CD14-positive monocyte (primary cell): ENCODE measurements at regions not wholly inside any gene's neighbourhood (a gene's known extent, or its start where the extent isn't known, plus 50 kb on each side); places are given as distances from the start of the nearest gene placed in this dataset.

Source experiments
- DNase-seq, 3 donors: peaks; one replicate each; pipeline ENCODE4 v3.0.0-alpha.2; 2011 to 2022
- H2AFZ ChIP-seq: 2 replicates; pipeline ENCODE4 v1.6.0; 2012; ENCODE audit warnings: mild to moderate bottlenecking, low read depth, low read length, inconsistent platforms; ENCODE audit not compliant: insufficient read depth, poor library complexity, severe bottlenecking
- H3K27ac ChIP-seq, 2 donors: 1 replicate in 1 of 2; 2 replicates in 1 of 2; pipeline ENCODE4 v1.5.1; 2012 to 2013; ENCODE audit warnings: low read length in 2 of 2, control low read depth in 1 of 2, inconsistent platforms in 1 of 2, low read depth in 1 of 2, mild to moderate bottlenecking in 1 of 2
- H3K27me3 ChIP-seq, 2 donors: one replicate each; pipeline versions ENCODE4 v1.6.0 to v1.6.1; 2011 to 2013; ENCODE audit warnings: low read length in 2 of 2; ENCODE audit not compliant: control insufficient read depth in 2 of 2, insufficient read depth in 2 of 2
- H3K36me3 ChIP-seq, 2 donors: replicated peaks in 1 of 2; 1 replicate in 1 of 2; 2 replicates in 1 of 2; pipeline versions ENCODE4 v1.5.1 to v1.6.1; 2012 to 2013; ENCODE audit warnings: low read length in 2 of 2, control low read depth in 1 of 2, inconsistent platforms in 1 of 2, mild to moderate bottlenecking in 1 of 2; ENCODE audit not compliant: insufficient read depth in 2 of 2, control insufficient read depth in 1 of 2
- H3K4me1 ChIP-seq, 2 donors: 1 replicate in 1 of 2; 2 replicates in 1 of 2; pipeline versions ENCODE4 v1.5.1 to v1.6.1; 2012 to 2013; ENCODE audit warnings: low read length in 2 of 2, control low read depth in 1 of 2, inconsistent platforms in 1 of 2, mild to moderate bottlenecking in 1 of 2, moderate library complexity in 1 of 2; ENCODE audit not compliant: insufficient read depth in 2 of 2, control insufficient read depth in 1 of 2
- H3K4me2 ChIP-seq: replicated peaks from 2 replicates; pipeline ENCODE3; 2012; ENCODE audit warnings: low read length, moderate library complexity, mild to moderate bottlenecking; ENCODE audit not compliant: poor library complexity, severe bottlenecking; ENCODE audit errors: extremely low read depth
- H3K4me3 ChIP-seq, 3 experiments: fragments of 200-600 bp in 1 of 3; sonication (generic) in 1 of 3; replicated peaks in 1 of 3; 1 replicate in 2 of 3; 2 replicates in 1 of 3; pipeline ENCODE4 v1.5.1; 2011 to 2013; ENCODE audit warnings: low read length in 3 of 3, mild to moderate bottlenecking in 3 of 3, control low read depth in 2 of 3, low read depth in 2 of 3, inconsistent platforms in 1 of 3, moderate library complexity in 1 of 3
- H3K79me2 ChIP-seq: 2 replicates; pipeline ENCODE4 v1.6.0; 2012; ENCODE audit warnings: mild to moderate bottlenecking, control low read depth, inconsistent platforms, low read length, moderate library complexity; ENCODE audit not compliant: insufficient read depth
- H3K9ac ChIP-seq: 2 replicates; pipeline ENCODE4 v1.6.0; 2017; ENCODE audit warnings: low read length, mild to moderate bottlenecking; ENCODE audit not compliant: insufficient read depth, poor library complexity, severe bottlenecking
- H3K9me3 ChIP-seq, 2 donors: replicated peaks in 1 of 2; 1 replicate in 1 of 2; 2 replicates in 1 of 2; pipeline versions ENCODE4 v1.5.1 to v1.6.1; 2012 to 2013; ENCODE audit warnings: low read length in 2 of 2, control low read depth in 1 of 2; ENCODE audit not compliant: control insufficient read depth in 1 of 2, insufficient read depth in 1 of 2
- H4K20me1 ChIP-seq: 2 replicates; pipeline ENCODE4 v1.6.0; 2012; ENCODE audit warnings: mild to moderate bottlenecking, low read length, control low read depth, moderate library complexity; ENCODE audit not compliant: insufficient read depth
- H3K27ac Mint-ChIP-seq, 7 donors: one replicate each; pipeline ENCODE4 v1.8.0; 2020; ENCODE audit warnings: mild to moderate bottlenecking in 7 of 7, mixed read lengths in 7 of 7, moderate library complexity in 6 of 7, inconsistent platforms in 2 of 7
- H3K27me3 Mint-ChIP-seq, 3 donors: one replicate each; pipeline ENCODE4 v1.8.0; 2021 to 2022; ENCODE audit warnings: low read depth in 3 of 3, mild to moderate bottlenecking in 3 of 3, mixed read lengths in 3 of 3, moderate library complexity in 3 of 3, inconsistent platforms in 1 of 3
- H3K36me3 Mint-ChIP-seq, 2 donors: one replicate each; pipeline ENCODE4 v1.8.0; 2020; ENCODE audit warnings: mixed read lengths in 2 of 2, inconsistent platforms in 1 of 2, mild to moderate bottlenecking in 1 of 2
- H3K4me1 Mint-ChIP-seq: one replicate; pipeline ENCODE4 v1.8.0; 2020; ENCODE audit warnings: mild to moderate bottlenecking, mixed read lengths
- H3K4me3 Mint-ChIP-seq, 2 donors: one replicate each; pipeline ENCODE4 v1.8.0; 2020; ENCODE audit warnings: mild to moderate bottlenecking in 2 of 2, mixed read lengths in 2 of 2, moderate library complexity in 1 of 2
- H3K9me3 Mint-ChIP-seq, 7 donors: one replicate each; pipeline ENCODE4 v1.8.0; 2020 to 2022; ENCODE audit warnings: mixed read lengths in 7 of 7, mild to moderate bottlenecking in 6 of 7, moderate library complexity in 6 of 7, inconsistent platforms in 2 of 7
- WGBS: methylation state at CpG from one replicate; pipeline ENCODE4 v1.1.5; 2013; ENCODE audit warnings: missing lambda C conversion rate; ENCODE audit not compliant: insufficient coverage; 5-methylcytosine and 5-hydroxymethylcytosine counted together
- intact Hi-C, 2 donors: fragments of 100-400 bp; cut with micrococcal nuclease; formaldehyde crosslinking; loops; one replicate each; pipeline versions ENCODE4 v1.15.0 to v1.15.1; 2023
- TF ChIP-seq, protein P1 (sequence below): fragments of 200-600 bp; IDR thresholded peaks from one replicate; pipeline ENCODE4 v1.8.0; 2022; ENCODE audit warnings: antibody characterized with exemption, mild to moderate bottlenecking

GRCh38 chr3:157594413-157594812, 91.2 kb upstream of the VEPH1 start:
- no peak overlapping the region for H3K27ac Mint-ChIP-seq
- H3K36me3 ChIP-seq, result no peaks in the 10 kb centered on the region
- intact Hi-C loops, result no loop called here

GRCh38 chr3:157592769-157593168, 89.6 kb upstream of the VEPH1 start:
- peaks cover 4 to 7% (median 5%) of the 10 kb centered on the region in 3 donors for H3K27me3 Mint-ChIP-seq
- WGBS, result no CpG with 5 or more reads among the region's 6 CpGs
- H3K9me3 Mint-ChIP-seq, result peaks cover 0 to under 1% (median 0%) of the 10 kb centered on the region in 7 donors

More at GRCh38 chr3:157594413-157594812, 91.2 kb upstream of the VEPH1 start:
- Histone ChIP-seq H3K27ac (no peak overlapping the region), H3K4me1 (no peaks in the 10 kb centered on the region), H3K9me3 (no peaks in the 10 kb centered on the region), H3K9ac (no peak overlapping the region), H3K4me3 (no peak overlapping the region), H4K20me1 (no peaks in the 10 kb centered on the region), H3K4me2 (no peak overlapping the region), H2AFZ (no peak overlapping the region), H3K27me3 (no peaks in the 10 kb centered on the region), H3K79me2 (no peaks in the 10 kb centered on the region)
- peaks cover 4% of the 10 kb centered on the region for H3K4me1 Mint-ChIP-seq
- TF ChIP-seq, protein P1, sequence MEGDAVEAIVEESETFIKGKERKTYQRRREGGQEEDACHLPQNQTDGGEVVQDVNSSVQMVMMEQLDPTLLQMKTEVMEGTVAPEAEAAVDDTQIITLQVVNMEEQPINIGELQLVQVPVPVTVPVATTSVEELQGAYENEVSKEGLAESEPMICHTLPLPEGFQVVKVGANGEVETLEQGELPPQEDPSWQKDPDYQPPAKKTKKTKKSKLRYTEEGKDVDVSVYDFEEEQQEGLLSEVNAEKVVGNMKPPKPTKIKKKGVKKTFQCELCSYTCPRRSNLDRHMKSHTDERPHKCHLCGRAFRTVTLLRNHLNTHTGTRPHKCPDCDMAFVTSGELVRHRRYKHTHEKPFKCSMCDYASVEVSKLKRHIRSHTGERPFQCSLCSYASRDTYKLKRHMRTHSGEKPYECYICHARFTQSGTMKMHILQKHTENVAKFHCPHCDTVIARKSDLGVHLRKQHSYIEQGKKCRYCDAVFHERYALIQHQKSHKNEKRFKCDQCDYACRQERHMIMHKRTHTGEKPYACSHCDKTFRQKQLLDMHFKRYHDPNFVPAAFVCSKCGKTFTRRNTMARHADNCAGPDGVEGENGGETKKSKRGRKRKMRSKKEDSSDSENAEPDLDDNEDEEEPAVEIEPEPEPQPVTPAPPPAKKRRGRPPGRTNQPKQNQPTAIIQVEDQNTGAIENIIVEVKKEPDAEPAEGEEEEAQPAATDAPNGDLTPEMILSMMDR, result no peak
- H3K27me3 Mint-ChIP-seq, result peaks cover 4 to 7% (median 5%) of the 10 kb centered on the region in 3 donors
- no peak overlapping the region for H3K4me3 Mint-ChIP-seq
- no peaks in the 10 kb centered on the region for H3K9me3 Mint-ChIP-seq
- WGBS, result no CpG with 5 or more reads among the region's 4 CpGs
- H3K36me3 Mint-ChIP-seq, result no peaks in the 10 kb centered on the region
- DNase-seq, result no peak

More at GRCh38 chr3:157592769-157593168, 89.6 kb upstream of the VEPH1 start:
- H3K36me3 Mint-ChIP-seq, result no peaks in the 10 kb centered on the region
- Histone ChIP-seq H3K27ac (no peak overlapping the region), H4K20me1 (no peaks in the 10 kb centered on the region), H3K9ac (no peak overlapping the region), H3K27me3 (no peaks in the 10 kb centered on the region), H3K36me3 (no peaks in the 10 kb centered on the region), H3K4me1 (no peaks in the 10 kb centered on the region), H3K79me2 (no peaks in the 10 kb centered on the region), H3K4me3 (no peak overlapping the region), H3K4me2 (no peak overlapping the region), H3K9me3 (no peaks in the 10 kb centered on the region), H2AFZ (no peak overlapping the region)
- H3K4me3 Mint-ChIP-seq, result no peak overlapping the region
- peaks cover 4% of the 10 kb centered on the region for H3K4me1 Mint-ChIP-seq
- H3K27ac Mint-ChIP-seq, result no peak overlapping the region
- TF ChIP-seq, protein P1, result no peak
- no peak for DNase-seq
- intact Hi-C loops, result no loop called here
